ENCODE measurements at regions not wholly inside any gene's neighbourhood (a gene's known extent, or its start where the extent isn't known, plus 50 kb on each side); places are given as distances from the start of the nearest gene placed in this dataset.

GRCh38 chr16:73510852-73511251 is 462.9 kb upstream of the ZFHX3 start:
- TF ChIP-seq POLR2A (IDR thresholded peaks at IDR 0.05) (no peak), CTCF (IDR thresholded peaks at IDR 0.05 in 8 of 11, conservative IDR thresholded peaks at IDR 0.05 in 3 of 11) (no peak)

All from spleen (tissue), 7 donors.